IMR-90 (cell line): ENCODE measurements at regions not wholly inside any gene's neighbourhood (a gene's known extent, or its start where the extent isn't known, plus 50 kb on each side); places are given as distances from the start of the nearest gene placed in this dataset.

ENCODE experiments used
- ATAC-seq: fragments of 200-7000 bp; cut with Tn5 transposase; 2 replicates; pipeline ENCODE4 v1.9.1; 2020; ENCODE audit warnings: low read depth, mild to moderate bottlenecking, moderate library complexity
- BruUV-seq: library from RNA; stranded (reverse); fragments of 400-500 nt; replicated peaks from 2 replicates; lab custom pipeline; 2021; lab: Mats Ljungman, UMichigan
- CTCF ChIA-PET: fragments of 300-600 bp; formaldehyde crosslinking; extraction: SDS; loops from one replicate; lab custom pipeline; 2021; ENCODE audit warnings: antibody characterized with exemption; lab: Yijun Ruan, JAX
- POLR2A ChIA-PET: fragments of 300-600 bp; sonication (Branson Sonifier 250); formaldehyde crosslinking; loops from one replicate; lab custom pipeline; 2022; ENCODE audit warnings: antibody characterized with exemption; ENCODE audit not compliant: unreplicated experiment; lab: Charles Lee
- DNase-seq: peaks from one replicate; pipeline ENCODE4 v3.0.0; 2013
- H2AFZ ChIP-seq: replicated peaks from 2 replicates; pipeline ENCODE3; 2013; ENCODE audit warnings: low read length, mild to moderate bottlenecking; ENCODE audit not compliant: poor library complexity
- H2AK5ac ChIP-seq: 2 replicates; pipeline ENCODE4 v1.6.1; 2013; ENCODE audit warnings: low read depth, low read length, inconsistent platforms
- H2AK9ac ChIP-seq: replicated peaks from 2 replicates; pipeline ENCODE3; 2013; ENCODE audit warnings: mild to moderate bottlenecking, low read depth, low read length, moderate library complexity; ENCODE audit not compliant: poor library complexity
- H2BK120ac ChIP-seq: 2 replicates; pipeline ENCODE4 v1.6.1; 2013; ENCODE audit warnings: low read depth, low read length, inconsistent platforms
- H2BK15ac ChIP-seq: 3 replicates; pipeline ENCODE4 v1.6.1; 2013; ENCODE audit warnings: low read depth, low read length, inconsistent platforms
- H2BK20ac ChIP-seq: 2 replicates; pipeline ENCODE4 v1.6.1; 2013; ENCODE audit warnings: low read depth, mild to moderate bottlenecking, inconsistent platforms, low read length, moderate library complexity
- H2BK5ac ChIP-seq: 2 replicates; pipeline ENCODE4 v1.6.1; 2013; ENCODE audit warnings: mild to moderate bottlenecking, low read depth, low read length, inconsistent platforms; ENCODE audit not compliant: poor library complexity, severe bottlenecking
- H3K14ac ChIP-seq: replicated peaks from 2 replicates; pipeline ENCODE4 v1.6.1; 2013; ENCODE audit warnings: low read depth, low read length, inconsistent platforms
- H3K18ac ChIP-seq: 2 replicates; pipeline ENCODE4 v1.6.1; 2013; ENCODE audit warnings: low read depth, low read length, control low read depth
- H3K23ac ChIP-seq: 2 replicates; pipeline ENCODE4 v1.6.1; 2013; ENCODE audit warnings: low read depth, low read length, inconsistent platforms
- H3K27ac ChIP-seq: 2 replicates; pipeline ENCODE4 v1.5.1; 2013; ENCODE audit warnings: mild to moderate bottlenecking, control low read depth, low read length; ENCODE audit not compliant: insufficient read depth
- H3K27me3 ChIP-seq: 2 replicates; pipeline ENCODE4 v1.6.1; 2013; ENCODE audit warnings: low read length; ENCODE audit not compliant: control insufficient read depth, insufficient read depth
- H3K36me3 ChIP-seq: 2 replicates; pipeline ENCODE4 v1.6.1; 2013; ENCODE audit warnings: low read length, mixed read lengths; ENCODE audit not compliant: control insufficient read depth, insufficient read depth
- H3K4ac ChIP-seq: 2 replicates; pipeline ENCODE4 v1.6.1; 2013; ENCODE audit warnings: low read depth, low read length, inconsistent platforms
- H3K4me1 ChIP-seq: 2 replicates; pipeline ENCODE4 v1.6.1; 2013; ENCODE audit warnings: low read length, mixed read lengths; ENCODE audit not compliant: control insufficient read depth, insufficient read depth
- H3K4me2 ChIP-seq: 2 replicates; pipeline ENCODE4 v1.6.1; 2013; ENCODE audit warnings: low read depth, mild to moderate bottlenecking, control low read depth, low read length, moderate library complexity
- H3K4me3 ChIP-seq: 2 replicates; pipeline ENCODE4 v1.5.1; 2013; ENCODE audit warnings: low read depth, mild to moderate bottlenecking, control low read depth, low read length, moderate library complexity; ENCODE audit not compliant: insufficient read depth
- H3K56ac ChIP-seq: 2 replicates; pipeline ENCODE4 v1.6.1; 2013; ENCODE audit warnings: low read length, inconsistent platforms; ENCODE audit not compliant: insufficient read depth; ENCODE audit errors: extremely low read depth
- H3K79me1 ChIP-seq, 2 experiments: 2 replicates each; pipeline ENCODE4 v1.6.1; 2013; ENCODE audit warnings: low read length in 2 of 2, inconsistent platforms in 1 of 2, low read depth in 1 of 2
- H3K9ac ChIP-seq: 2 replicates; pipeline ENCODE4 v1.6.1; 2013; ENCODE audit warnings: low read depth, low read length, control low read depth
- H3K9me1 ChIP-seq: 2 replicates; pipeline ENCODE4 v1.6.1; 2013; ENCODE audit warnings: low read length, inconsistent platforms; ENCODE audit not compliant: insufficient read depth
- H3K9me3 ChIP-seq: 2 replicates; pipeline ENCODE4 v1.6.1; 2013; ENCODE audit warnings: low read length; ENCODE audit not compliant: control insufficient read depth, insufficient read depth
- H4K20me1 ChIP-seq: 2 replicates; pipeline ENCODE4 v1.6.1; 2013; ENCODE audit warnings: low read length, inconsistent platforms; ENCODE audit not compliant: insufficient read depth
- H4K5ac ChIP-seq: 2 replicates; pipeline ENCODE4 v1.6.1; 2013; ENCODE audit warnings: mild to moderate bottlenecking, low read depth, low read length, control low read depth
- H4K8ac ChIP-seq, 2 experiments: 2 replicates each; pipeline ENCODE4 v1.6.1; 2013; ENCODE audit warnings: low read depth in 2 of 2, low read length in 2 of 2, control low read depth in 1 of 2, inconsistent platforms in 1 of 2
- H4K91ac ChIP-seq: 2 replicates; pipeline ENCODE4 v1.6.1; 2013; ENCODE audit warnings: low read depth, low read length, inconsistent platforms; ENCODE audit not compliant: insufficient read depth
- BHLHE40 ChIP-seq: fragments of 150-350 bp; IDR thresholded peaks from 2 replicates; pipeline ENCODE4 v1.6.1; 2016; ENCODE audit warnings: mild to moderate bottlenecking, low read depth, low read length
- CHD1 ChIP-seq: IDR thresholded peaks from 2 replicates; pipeline ENCODE4 v1.6.1; 2012; ENCODE audit warnings: low read depth, low read length, improper control_type of control experiment
- FOS ChIP-seq: fragments of 150-350 bp; IDR thresholded peaks from 2 replicates; pipeline ENCODE4 v1.6.1; 2016; ENCODE audit warnings: low read depth, low read length
- MAFK ChIP-seq: IDR thresholded peaks from 2 replicates; pipeline ENCODE4 v1.6.1; 2012; ENCODE audit warnings: low read depth, low read length, improper control_type of control experiment
- MAZ ChIP-seq: IDR thresholded peaks from 2 replicates; pipeline ENCODE4 v1.6.1; 2012; ENCODE audit warnings: low read depth, mild to moderate bottlenecking, low read length, improper control_type of control experiment, moderate library complexity, borderline replicate concordance
- MXI1 ChIP-seq: IDR thresholded peaks from 2 replicates; pipeline ENCODE4 v1.6.1; 2012; ENCODE audit warnings: low read depth, mild to moderate bottlenecking, low read length, moderate library complexity, borderline replicate concordance
- NFE2L2 ChIP-seq: fragments of 150-350 bp; IDR thresholded peaks from 2 replicates; pipeline ENCODE4 v1.6.1; 2016; ENCODE audit warnings: low read depth, mild to moderate bottlenecking, low read length
- POLR2A ChIP-seq: IDR thresholded peaks from 2 replicates; pipeline ENCODE4 v1.6.1; 2012; ENCODE audit warnings: mild to moderate bottlenecking, low read depth, low read length
- RCOR1 ChIP-seq: IDR thresholded peaks from 2 replicates; pipeline ENCODE4 v1.6.1; 2012; ENCODE audit warnings: mild to moderate bottlenecking, low read length, improper control_type of control experiment; ENCODE audit not compliant: insufficient replicate concordance
- SMC3 ChIP-seq: fragments of 150-350 bp; IDR thresholded peaks from 2 replicates; pipeline ENCODE4 v1.6.1; 2016; ENCODE audit warnings: low read depth, mild to moderate bottlenecking, antibody characterized with exemption, low read length, moderate library complexity
- WGBS, 2 experiments: methylation state at CpG; one replicate each; pipeline versions ENCODE4 v1.1.5 to v1.1.7; 2013; ENCODE audit warnings: missing lambda C conversion rate in 2 of 2; ENCODE audit not compliant: insufficient read length in 1 of 2; ENCODE audit errors: extremely low coverage in 2 of 2; 5-methylcytosine and 5-hydroxymethylcytosine counted together
- dilution Hi-C: fragments of 300-500 bp; cut with HindIII; formaldehyde crosslinking; loops from one replicate; pipeline ENCODE4 v1.14.3; 2018; ENCODE audit warnings: low sequenced_read_pairs; ENCODE audit not compliant: unreplicated experiment
- in situ Hi-C: fragments of 300-500 bp; cut with MboI; formaldehyde crosslinking; loops from 3 replicates; pipeline ENCODE4 v1.14.3; 2019; ENCODE audit warnings: low sequenced_read_pairs, inconsistent platforms, mixed read lengths
- intact Hi-C: fragments of 100-400 bp; cut with micrococcal nuclease; formaldehyde crosslinking; loops from 2 replicates; pipeline ENCODE4 v1.10.0; 2022
- TF ChIP-seq, protein P1 (sequence below): conservative IDR thresholded peaks from 2 replicates; pipeline ENCODE4 v1.5.1; 2012; ENCODE audit warnings: mild to moderate bottlenecking, low read depth, low read length, improper control_type of control experiment

GRCh38 chr13:70249332-70250064, 141.2 kb upstream of the KLHL1 start:
- BruUV-seq: no TSS peak
- no peak overlapping the region for H4K5ac ChIP-seq
- in situ Hi-C loops: no loop called here

More at GRCh38 chr13:70249332-70250064, 141.2 kb upstream of the KLHL1 start:
- H3K9ac ChIP-seq: no peak overlapping the region
- dilution Hi-C loops (no loop called here), intact Hi-C loops (no loop called here)
- H3K36me3 ChIP-seq: no peaks in the 10 kb centered on the region
- peaks cover 7% of the 10 kb centered on the region; the same call in 1 of the 2 replicates for H3K9me3 ChIP-seq
- no peak overlapping the region for H2BK120ac ChIP-seq
- H4K20me1 ChIP-seq: no peaks in the 10 kb centered on the region
- 70% methylated on average over 5 of the region's 8 CpGs; no CpG with 5 or more reads in 1 of the 2 experiments for WGBS, 2 experiments
- H2BK15ac ChIP-seq: no peak overlapping the region
- no peaks in the 10 kb centered on the region for H3K27me3 ChIP-seq
- H3K23ac ChIP-seq: no peak overlapping the region
- no peak overlapping the region for H3K4ac ChIP-seq
- ATAC-seq (no peak), DNase-seq (no peak)
- CTCF ChIA-PET: no interaction called here
- no peak overlapping the region for H3K56ac ChIP-seq
- H3K9me1 ChIP-seq: no peaks in the 10 kb centered on the region
- H3K4me3 ChIP-seq: no peak overlapping the region
- no peak overlapping the region for H2AK5ac ChIP-seq
- TF ChIP-seq BHLHE40 (no peak), FOS (no peak), POLR2A (no peak), NFE2L2 (no peak), MAFK (no peak), MAZ (no peak), SMC3 (no peak), CHD1 (no peak), RCOR1 (no peak), MXI1 (no peak)
- TF ChIP-seq, protein P1, sequence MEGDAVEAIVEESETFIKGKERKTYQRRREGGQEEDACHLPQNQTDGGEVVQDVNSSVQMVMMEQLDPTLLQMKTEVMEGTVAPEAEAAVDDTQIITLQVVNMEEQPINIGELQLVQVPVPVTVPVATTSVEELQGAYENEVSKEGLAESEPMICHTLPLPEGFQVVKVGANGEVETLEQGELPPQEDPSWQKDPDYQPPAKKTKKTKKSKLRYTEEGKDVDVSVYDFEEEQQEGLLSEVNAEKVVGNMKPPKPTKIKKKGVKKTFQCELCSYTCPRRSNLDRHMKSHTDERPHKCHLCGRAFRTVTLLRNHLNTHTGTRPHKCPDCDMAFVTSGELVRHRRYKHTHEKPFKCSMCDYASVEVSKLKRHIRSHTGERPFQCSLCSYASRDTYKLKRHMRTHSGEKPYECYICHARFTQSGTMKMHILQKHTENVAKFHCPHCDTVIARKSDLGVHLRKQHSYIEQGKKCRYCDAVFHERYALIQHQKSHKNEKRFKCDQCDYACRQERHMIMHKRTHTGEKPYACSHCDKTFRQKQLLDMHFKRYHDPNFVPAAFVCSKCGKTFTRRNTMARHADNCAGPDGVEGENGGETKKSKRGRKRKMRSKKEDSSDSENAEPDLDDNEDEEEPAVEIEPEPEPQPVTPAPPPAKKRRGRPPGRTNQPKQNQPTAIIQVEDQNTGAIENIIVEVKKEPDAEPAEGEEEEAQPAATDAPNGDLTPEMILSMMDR: no peak
- no peak overlapping the region for H3K14ac ChIP-seq
- H2BK20ac ChIP-seq: no peak overlapping the region
- no peak overlapping the region for H3K18ac ChIP-seq
- no peak overlapping the region for H4K8ac ChIP-seq
- no peak overlapping the region for H2BK5ac ChIP-seq
- POLR2A ChIA-PET: no interaction called here
- H3K79me1 ChIP-seq: no peaks in the 10 kb centered on the region
- H2AFZ ChIP-seq: no peak overlapping the region
- no peak overlapping the region for H4K91ac ChIP-seq
- no peak overlapping the region for H3K4me2 ChIP-seq
- no peak overlapping the region for H2AK9ac ChIP-seq
- H3K4me1 ChIP-seq: no peaks in the 10 kb centered on the region
- H3K27ac ChIP-seq: no peak overlapping the region
